GM12873 (cell line): ENCODE measurements at regions not wholly inside any gene's neighbourhood (a gene's known extent, or its start where the extent isn't known, plus 50 kb on each side); places are given as distances from the start of the nearest gene placed in this dataset.

Experiments
- CTCF ChIP-seq: IDR thresholded peaks from 2 replicates; pipeline ENCODE4 v1.5.1; 2012; ENCODE audit warnings: low read depth, mild to moderate bottlenecking, moderate library complexity, low read length, control low read depth; ENCODE audit not compliant: insufficient read depth; ENCODE audit errors: missing control alignments

GRCh38 chr5:6115852-6116251 is 262.5 kb downstream of the MED10 start:
- no peak for TF ChIP-seq CTCF

DNA sequence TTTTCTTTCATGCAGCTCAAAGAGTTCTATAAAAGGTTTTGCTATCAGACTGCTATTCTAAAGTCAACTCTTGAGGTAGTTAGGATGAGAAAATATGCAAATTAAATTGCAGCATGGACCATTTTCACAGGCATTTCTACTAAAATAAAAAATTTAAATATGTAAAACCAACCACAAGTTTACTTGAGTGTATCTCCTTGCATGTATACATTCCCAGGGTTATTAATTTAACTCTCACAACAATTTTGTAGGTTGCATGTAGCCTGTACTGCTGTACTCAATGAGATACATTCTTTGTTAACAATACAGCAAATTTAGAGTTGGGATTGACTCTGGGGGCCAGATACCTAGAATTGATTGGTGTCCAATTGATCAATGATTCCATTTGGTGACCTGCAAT is 265.8 kb downstream of the MED10 start:
- no peak for TF ChIP-seq CTCF

- no peak for TF ChIP-seq CTCF
Observed at GRCh38 chr5:6112125-6112524, 266.2 kb downstream of the MED10 start.

- TF ChIP-seq CTCF: no peak
Observed at GRCh38 chr5:6111131-6111530, 267.2 kb downstream of the MED10 start.

GRCh38 chr5:6110441-6111005 is 267.8 kb downstream of the MED10 start:
- no peak for TF ChIP-seq CTCF

GRCh38 chr5:6108981-6109825 is 269.1 kb downstream of the MED10 start:
- no peak for TF ChIP-seq CTCF

- no peak for TF ChIP-seq CTCF
Observed at GRCh38 chr5:6108540-6108848, 269.9 kb downstream of the MED10 start.
